H1 (cell line): ENCODE measurements at regions not wholly inside any gene's neighbourhood (a gene's known extent, or its start where the extent isn't known, plus 50 kb on each side); places are given as distances from the start of the nearest gene placed in this dataset.

ENCODE experiments used
- KDM1A ChIP-seq: fragments of 200-600, 300-600 bp; sonication (generic); IDR thresholded peaks from 2 replicates; pipeline ENCODE4 v1.7.1; 2016; ENCODE audit warnings: mild to moderate bottlenecking, low read length, borderline replicate concordance
- MAX ChIP-seq: IDR thresholded peaks from 2 replicates; pipeline ENCODE4 v1.6.1; 2012; ENCODE audit warnings: inconsistent platforms

DNA sequence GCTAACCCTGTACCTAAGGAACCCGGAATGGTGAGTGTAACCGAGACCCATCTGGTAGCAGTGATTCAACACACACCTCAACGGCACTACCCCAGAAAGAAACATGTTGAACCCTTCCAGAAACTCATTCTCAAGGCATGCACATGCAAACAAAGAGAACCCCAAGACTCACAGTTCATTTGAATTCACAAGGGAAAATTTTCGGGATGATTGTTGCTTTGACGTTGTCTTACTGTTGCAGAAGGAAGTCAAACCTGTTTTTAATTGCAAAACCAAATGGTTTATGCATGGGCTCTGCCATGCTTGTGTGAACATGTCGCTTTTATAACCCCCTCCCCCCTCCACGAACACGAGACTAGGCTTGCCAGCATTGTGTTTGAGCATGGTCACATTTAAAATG, 539.7 kb downstream of the GATA3 start (continued):
- TF ChIP-seq MAX (no peak), KDM1A (no peak)
